ENCODE measurements at regions not wholly inside any gene's neighbourhood (a gene's known extent, or its start where the extent isn't known, plus 50 kb on each side); places are given as distances from the start of the nearest gene placed in this dataset.

DNA sequence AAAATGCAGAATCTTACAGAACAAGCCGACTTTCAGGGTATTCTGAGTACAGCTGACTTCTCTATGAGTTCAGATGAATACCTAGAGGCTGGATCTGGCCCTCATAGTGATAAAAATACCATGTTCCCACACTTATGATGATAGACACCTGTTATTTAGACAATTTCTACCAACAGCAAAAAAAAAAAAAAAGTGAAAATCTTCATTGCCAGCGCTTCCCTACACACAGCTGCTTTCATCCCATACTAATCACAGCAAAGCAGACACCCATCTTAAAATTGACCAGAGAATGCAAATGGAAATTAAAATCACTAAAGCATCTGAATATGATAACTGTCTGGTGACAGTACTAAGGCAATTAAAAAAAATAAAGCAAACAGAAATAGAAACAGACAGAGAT lies 132.1 kb upstream of the ADGRL3 start:
- Histone ChIP-seq H3K9ac (ENCODE audit: low read length) (no peak overlapping the region), H3K27me3 (ENCODE audit: control insufficient read depth, insufficient read depth, low read length) (no peaks in the 10 kb centered on the region), H3K4me3 (ENCODE audit: low read length) (no peak overlapping the region), H3K4me1 (ENCODE audit: control insufficient read depth, insufficient read depth, low read length) (no peaks in the 10 kb centered on the region), H3K27ac (ENCODE audit: low read depth, low read length) (no peak overlapping the region), H3K36me3 (ENCODE audit: control insufficient read depth, insufficient read depth, low read length) (no peaks in the 10 kb centered on the region)

GRCh38 chr4:61068745-61069144 lies 131.4 kb upstream of the ADGRL3 start:
- Histone ChIP-seq H3K9ac (ENCODE audit: low read length) (no peak overlapping the region), H3K27me3 (ENCODE audit: control insufficient read depth, insufficient read depth, low read length) (no peaks in the 10 kb centered on the region), H3K4me1 (ENCODE audit: control insufficient read depth, insufficient read depth, low read length) (no peaks in the 10 kb centered on the region), H3K4me3 (ENCODE audit: low read length) (no peak overlapping the region), H3K36me3 (ENCODE audit: control insufficient read depth, insufficient read depth, low read length) (no peaks in the 10 kb centered on the region), H3K27ac (ENCODE audit: low read depth, low read length) (no peak overlapping the region)

DNA sequence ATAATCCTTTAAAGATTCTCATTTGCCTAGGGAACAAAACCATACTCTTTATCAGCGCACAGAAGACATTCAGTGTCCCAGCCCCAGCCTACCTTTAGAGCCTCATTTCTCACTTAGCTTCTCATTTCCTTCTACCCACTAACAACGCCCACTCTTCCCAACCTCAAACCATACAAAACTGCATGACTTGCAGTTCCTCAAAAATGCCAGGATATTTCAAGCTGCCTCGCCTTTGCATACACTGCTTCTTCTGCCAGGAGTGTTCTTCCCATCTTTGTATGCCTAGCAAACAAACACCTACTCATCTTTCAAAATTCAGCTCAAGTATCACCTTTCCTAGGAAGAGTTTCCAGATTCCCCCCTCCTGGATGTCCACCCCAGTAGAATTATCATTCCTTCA lies 129.9 kb upstream of the ADGRL3 start:
- H3K4me1 ChIP-seq (ENCODE audit: control insufficient read depth, insufficient read depth, low read length), result no peaks in the 10 kb centered on the region
- no peaks in the 10 kb centered on the region for H3K36me3 ChIP-seq (ENCODE audit: control insufficient read depth, insufficient read depth, low read length)
- no peak overlapping the region for H3K9ac ChIP-seq (ENCODE audit: low read length)

DNA sequence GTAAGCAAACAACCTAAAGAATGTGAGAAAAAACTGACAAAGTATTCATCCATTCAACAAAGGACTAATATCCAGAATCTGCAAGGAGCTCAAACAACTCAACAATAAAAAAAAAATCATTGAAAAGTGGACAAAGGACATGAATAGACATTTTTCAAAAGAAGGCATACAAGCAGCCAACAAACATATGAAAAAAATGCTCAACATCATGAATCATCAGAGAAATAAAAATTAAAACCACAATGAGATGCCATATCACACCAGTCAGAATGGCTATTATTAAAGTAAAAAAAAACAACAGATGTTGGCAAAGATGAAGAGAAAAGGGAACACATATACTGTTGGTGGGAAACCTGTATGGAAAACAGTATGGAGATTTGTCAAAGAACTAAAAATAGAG lies 120.7 kb upstream of the ADGRL3 start:
- H3K4me1 ChIP-seq (ENCODE audit: control insufficient read depth, insufficient read depth, low read length), result no peaks in the 10 kb centered on the region

More for the DNA sequence above, 129.9 kb upstream of the ADGRL3 start:
- Histone ChIP-seq H3K27me3 (ENCODE audit: control insufficient read depth, insufficient read depth, low read length) (no peaks in the 10 kb centered on the region), H3K27ac (ENCODE audit: low read depth, low read length) (no peak overlapping the region), H3K4me3 (ENCODE audit: low read length) (no peak overlapping the region)

DNA sequence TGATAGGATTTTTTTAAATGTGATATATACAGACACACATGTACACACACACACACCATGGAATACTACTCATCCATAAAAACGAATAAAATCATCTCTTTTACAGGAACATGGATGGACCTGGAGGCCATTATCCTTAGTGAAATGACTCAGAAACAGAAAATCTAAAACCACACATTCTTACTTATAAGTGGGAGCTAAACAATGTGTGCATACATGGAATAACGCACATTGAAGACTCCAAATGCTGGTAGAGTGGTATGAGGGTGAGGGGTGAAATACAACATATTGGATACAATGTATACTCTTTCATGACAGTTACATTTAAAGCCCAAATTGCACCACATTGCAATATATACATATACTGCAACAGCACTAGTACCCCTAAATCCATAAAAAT lies 120.2 kb upstream of the ADGRL3 start:
- no peaks in the 10 kb centered on the region for H3K4me1 ChIP-seq (ENCODE audit: control insufficient read depth, insufficient read depth, low read length)
- no peaks in the 10 kb centered on the region for H3K27me3 ChIP-seq (ENCODE audit: control insufficient read depth, insufficient read depth, low read length)
- no peak overlapping the region for H3K27ac ChIP-seq (ENCODE audit: low read depth, low read length)
- H3K9ac ChIP-seq (ENCODE audit: low read length), result no peak overlapping the region
- H3K36me3 ChIP-seq (ENCODE audit: control insufficient read depth, insufficient read depth, low read length), result no peaks in the 10 kb centered on the region
- no peak overlapping the region for H3K4me3 ChIP-seq (ENCODE audit: low read length)

More for the DNA sequence above, 120.7 kb upstream of the ADGRL3 start:
- Histone ChIP-seq H3K4me3 (ENCODE audit: low read length) (no peak overlapping the region), H3K27me3 (ENCODE audit: control insufficient read depth, insufficient read depth, low read length) (no peaks in the 10 kb centered on the region), H3K27ac (ENCODE audit: low read depth, low read length) (no peak overlapping the region), H3K9ac (ENCODE audit: low read length) (no peak overlapping the region), H3K36me3 (ENCODE audit: control insufficient read depth, insufficient read depth, low read length) (no peaks in the 10 kb centered on the region)

GRCh38 chr4:61085534-61085933 lies 114.6 kb upstream of the ADGRL3 start:
- H3K36me3 ChIP-seq (ENCODE audit: control insufficient read depth, insufficient read depth, low read length), result no peaks in the 10 kb centered on the region
- no peak overlapping the region for H3K27ac ChIP-seq (ENCODE audit: low read depth, low read length)
- no peak overlapping the region for H3K4me3 ChIP-seq (ENCODE audit: low read length)
- H3K27me3 ChIP-seq (ENCODE audit: control insufficient read depth, insufficient read depth, low read length), result no peaks in the 10 kb centered on the region
- no peak overlapping the region for H3K9ac ChIP-seq (ENCODE audit: low read length)
- H3K4me1 ChIP-seq (ENCODE audit: control insufficient read depth, insufficient read depth, low read length), result no peaks in the 10 kb centered on the region

- Histone ChIP-seq H3K36me3 (ENCODE audit: control insufficient read depth, insufficient read depth, low read length) (no peaks in the 10 kb centered on the region), H3K4me3 (ENCODE audit: low read length) (no peak overlapping the region), H3K27ac (ENCODE audit: low read depth, low read length) (no peak overlapping the region), H3K9ac (ENCODE audit: low read length) (no peak overlapping the region), H3K4me1 (ENCODE audit: control insufficient read depth, insufficient read depth, low read length) (no peaks in the 10 kb centered on the region), H3K27me3 (ENCODE audit: control insufficient read depth, insufficient read depth, low read length) (no peaks in the 10 kb centered on the region)
These were observed 113.8 kb upstream of the ADGRL3 start for GRCh38 chr4:61086357-61086756.

DNA sequence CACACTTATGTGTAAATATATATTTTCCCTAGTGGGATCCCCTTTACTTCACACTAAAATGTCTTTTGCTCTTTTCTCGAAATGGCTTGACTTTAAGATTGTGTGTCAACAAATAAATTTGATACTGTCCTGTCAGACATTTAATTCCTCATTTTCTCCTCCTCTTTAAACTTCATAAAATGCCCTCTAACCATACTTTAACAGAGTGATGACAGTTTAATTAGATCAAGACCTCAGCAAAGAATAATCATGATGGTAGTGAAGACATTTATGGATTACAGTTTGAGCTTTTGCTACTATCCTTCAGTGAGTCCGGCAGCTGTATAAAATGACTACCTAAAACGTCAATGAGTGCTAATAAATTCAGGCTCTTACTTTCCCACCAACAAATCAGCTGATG lies 113.1 kb upstream of the ADGRL3 start:
- Histone ChIP-seq H3K4me1 (ENCODE audit: control insufficient read depth, insufficient read depth, low read length) (no peaks in the 10 kb centered on the region), H3K27ac (ENCODE audit: low read depth, low read length) (no peak overlapping the region), H3K4me3 (ENCODE audit: low read length) (no peak overlapping the region), H3K36me3 (ENCODE audit: control insufficient read depth, insufficient read depth, low read length) (no peaks in the 10 kb centered on the region), H3K9ac (ENCODE audit: low read length) (no peak overlapping the region), H3K27me3 (ENCODE audit: control insufficient read depth, insufficient read depth, low read length) (no peaks in the 10 kb centered on the region)

DNA sequence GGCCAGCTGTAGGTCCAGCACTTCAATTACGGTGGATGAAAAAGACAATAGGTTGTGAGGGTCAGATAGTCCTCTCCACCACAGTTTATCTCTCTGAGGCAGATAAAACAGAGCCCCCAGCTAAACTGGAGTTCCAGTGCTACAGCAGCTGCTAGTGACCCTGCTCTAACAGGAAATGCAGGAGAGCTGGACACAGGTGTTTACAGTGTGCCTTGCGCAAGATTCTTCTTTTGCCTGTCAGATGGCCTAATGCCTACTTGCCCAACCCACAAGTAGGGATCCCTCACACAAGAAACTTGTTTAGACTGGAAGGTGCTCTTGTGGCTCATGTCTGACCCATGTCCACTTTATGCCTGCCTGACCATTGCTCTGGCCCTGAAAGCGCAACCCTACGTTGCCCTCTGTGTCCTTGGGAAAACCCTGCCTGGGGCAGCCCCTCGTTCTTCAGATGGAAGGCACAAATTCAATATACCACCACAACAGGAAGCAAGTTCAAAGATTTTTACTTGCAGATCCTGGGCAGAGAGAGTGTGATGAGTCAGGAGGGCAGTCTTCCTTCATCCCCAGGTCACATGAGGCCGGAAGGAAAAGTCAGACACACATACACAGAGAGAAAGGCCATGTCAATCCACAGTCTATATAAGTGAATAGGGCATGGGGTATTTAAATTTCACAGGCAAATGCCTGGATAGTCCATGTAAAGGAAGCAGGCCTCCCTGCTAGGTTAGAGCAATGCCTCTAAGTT lies 105.1 kb upstream of the ADGRL3 start:
- H3K9ac ChIP-seq (ENCODE audit: low read length), result no peak overlapping the region
- no peak overlapping the region for H3K4me3 ChIP-seq (ENCODE audit: low read length)
- H3K4me1 ChIP-seq (ENCODE audit: control insufficient read depth, insufficient read depth, low read length), result no peaks in the 10 kb centered on the region
- H3K27me3 ChIP-seq (ENCODE audit: control insufficient read depth, insufficient read depth, low read length), result no peaks in the 10 kb centered on the region
- H3K36me3 ChIP-seq (ENCODE audit: control insufficient read depth, insufficient read depth, low read length), result no peaks in the 10 kb centered on the region
- H3K27ac ChIP-seq (ENCODE audit: low read depth, low read length), result no peak overlapping the region

DNA sequence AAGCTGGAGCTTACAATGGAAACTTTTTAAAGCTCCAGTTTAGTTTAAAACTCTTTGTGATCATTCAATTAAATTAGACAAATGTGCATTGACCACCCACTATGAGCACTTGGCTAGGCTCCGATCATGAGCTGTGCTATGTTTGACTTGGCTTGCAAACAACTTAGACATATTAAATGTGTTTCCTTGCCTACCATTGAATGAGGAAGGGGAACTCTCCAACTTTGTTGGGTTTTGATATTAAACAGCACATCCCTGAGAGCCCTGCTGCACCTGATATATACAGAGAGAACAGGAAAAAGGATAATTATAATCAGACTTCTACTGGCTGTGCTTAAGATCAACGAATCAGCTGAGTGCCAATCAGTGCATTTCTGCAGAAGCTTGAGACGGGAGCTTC lies 71.4 kb upstream of the ADGRL3 start:
- H3K4me3 ChIP-seq (ENCODE audit: low read length), result no peak overlapping the region
- H3K27me3 ChIP-seq (ENCODE audit: control insufficient read depth, insufficient read depth, low read length), result no peaks in the 10 kb centered on the region
- no peaks in the 10 kb centered on the region for H3K36me3 ChIP-seq (ENCODE audit: control insufficient read depth, insufficient read depth, low read length)
- no peak overlapping the region for H3K27ac ChIP-seq (ENCODE audit: low read depth, low read length)
- H3K4me1 ChIP-seq (ENCODE audit: control insufficient read depth, insufficient read depth, low read length), result peaks cover 3% of the 10 kb centered on the region
- H3K9ac ChIP-seq (ENCODE audit: low read length), result no peak overlapping the region

DNA sequence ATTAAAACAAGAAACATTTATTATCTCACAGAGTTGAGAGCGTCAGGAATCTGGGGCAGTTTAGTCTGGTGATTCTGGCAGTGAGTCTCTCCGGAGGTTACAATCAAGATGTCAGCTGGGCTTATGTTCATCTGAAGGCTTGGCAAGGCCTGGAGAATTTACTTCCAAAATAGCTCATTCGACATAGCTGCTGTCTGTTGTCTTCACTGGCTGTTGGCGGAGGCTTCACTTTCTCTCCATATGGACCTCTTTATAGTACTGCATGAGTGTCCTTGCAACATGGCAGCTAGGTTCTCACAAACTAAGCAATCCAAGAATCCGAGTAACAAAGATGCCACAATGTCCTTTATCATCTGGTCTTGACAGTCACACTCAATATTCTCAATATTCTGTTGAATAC lies 70.2 kb upstream of the ADGRL3 start:
- Histone ChIP-seq H3K4me1 (ENCODE audit: control insufficient read depth, insufficient read depth, low read length) (peaks cover 3% of the 10 kb centered on the region), H3K36me3 (ENCODE audit: control insufficient read depth, insufficient read depth, low read length) (no peaks in the 10 kb centered on the region), H3K27me3 (ENCODE audit: control insufficient read depth, insufficient read depth, low read length) (no peaks in the 10 kb centered on the region), H3K27ac (ENCODE audit: low read depth, low read length) (no peak overlapping the region), H3K9ac (ENCODE audit: low read length) (no peak overlapping the region), H3K4me3 (ENCODE audit: low read length) (no peak overlapping the region)

GRCh38 chr4:61143461-61143860 lies 56.7 kb upstream of the ADGRL3 start:
- H3K4me1 ChIP-seq (ENCODE audit: control insufficient read depth, insufficient read depth, low read length), result no peaks in the 10 kb centered on the region
- no peaks in the 10 kb centered on the region for H3K36me3 ChIP-seq (ENCODE audit: control insufficient read depth, insufficient read depth, low read length)
- H3K4me3 ChIP-seq (ENCODE audit: low read length), result no peak overlapping the region
- no peak overlapping the region for H3K27ac ChIP-seq (ENCODE audit: low read depth, low read length)
- no peak overlapping the region for H3K9ac ChIP-seq (ENCODE audit: low read length)
- no peaks in the 10 kb centered on the region for H3K27me3 ChIP-seq (ENCODE audit: control insufficient read depth, insufficient read depth, low read length)

- no peak overlapping the region for H3K27ac ChIP-seq (ENCODE audit: low read depth, low read length)
- H3K4me1 ChIP-seq (ENCODE audit: control insufficient read depth, insufficient read depth, low read length), result no peaks in the 10 kb centered on the region
- H3K4me3 ChIP-seq (ENCODE audit: low read length), result no peak overlapping the region
- no peaks in the 10 kb centered on the region for H3K36me3 ChIP-seq (ENCODE audit: control insufficient read depth, insufficient read depth, low read length)
- H3K9ac ChIP-seq (ENCODE audit: low read length), result no peak overlapping the region
- H3K27me3 ChIP-seq (ENCODE audit: control insufficient read depth, insufficient read depth, low read length), result no peaks in the 10 kb centered on the region
These were observed 50.8 kb upstream of the ADGRL3 start for GRCh38 chr4:61149278-61149677.
